Embryonic facial prominence (tissue), 1 donor: ENCODE measurements at regions not wholly inside any gene's neighbourhood (a gene's known extent, or its start where the extent isn't known, plus 50 kb on each side); places are given as distances from the start of the nearest gene placed in this dataset.
"Not testable (repeated sequence)": the region's sequence is repeated elsewhere in the genome, so short reads cannot be mapped to it uniquely, and the experiment has no call there.

ENCODE experiments used
- DNase-seq: peaks from one replicate; pipeline ENCODE4 v3.0.0-alpha.2; 2016; ENCODE audit errors: extremely low spot score

- DNase-seq: no peak
Measured at GRCh38 chr5:173423452-173424117, 95.4 kb upstream of the STC2 start.

GRCh38 chr5:173420108-173420507, 91.9 kb upstream of the STC2 start:
- no peak for DNase-seq

- DNase-seq: no peak
Measured at GRCh38 chr5:173413471-173413982, 85.3 kb upstream of the STC2 start.

- DNase-seq: no peak
Measured at GRCh38 chr5:173412566-173412965, 84.4 kb upstream of the STC2 start.

GRCh38 chr5:173411791-173412555, 83.8 kb upstream of the STC2 start:
- DNase-seq: no peak

- no peak for DNase-seq
Measured at GRCh38 chr5:173410459-173411233, 82.4 kb upstream of the STC2 start.

- no peak for DNase-seq
Measured at GRCh38 chr5:173408946-173409345, 80.7 kb upstream of the STC2 start.

GRCh38 chr5:173399851-173400250, 71.6 kb upstream of the STC2 start:
- DNase-seq: no peak

- no peak for DNase-seq
Measured at GRCh38 chr5:173397516-173397915, 69.3 kb upstream of the STC2 start.

- DNase-seq: no peak
Measured at GRCh38 chr5:173396311-173396993, 68.2 kb upstream of the STC2 start.

- no peak for DNase-seq
Measured at GRCh38 chr5:173395933-173396308, 67.7 kb upstream of the STC2 start.

GRCh38 chr5:173395257-173395932, 67.2 kb upstream of the STC2 start:
- DNase-seq: no peak

GRCh38 chr5:173394701-173395100, 66.5 kb upstream of the STC2 start:
- DNase-seq: no peak

- no peak for DNase-seq
Measured at GRCh38 chr5:173392172-173392571, 64.0 kb upstream of the STC2 start.

- peak; percentile 6 for DNase-seq
Measured at GRCh38 chr5:173391031-173391430, 62.8 kb upstream of the STC2 start.

GRCh38 chr5:173387293-173387692, 59.1 kb upstream of the STC2 start:
- DNase-seq: not testable (repeated sequence)

- DNase-seq: no peak
Measured at GRCh38 chr5:173385832-173386360, 57.7 kb upstream of the STC2 start.

GRCh38 chr5:173383711-173384110, 55.5 kb upstream of the STC2 start:
- no peak for DNase-seq

GRCh38 chr5:173378727-173379126, 50.5 kb upstream of the STC2 start:
- no peak for DNase-seq
